Chondrocyte (in vitro differentiated cells): ENCODE measurements at regions not wholly inside any gene's neighbourhood (a gene's known extent, or its start where the extent isn't known, plus 50 kb on each side); places are given as distances from the start of the nearest gene placed in this dataset.

Source experiments
- DNase-seq: peaks from one replicate; pipeline ENCODE4 v3.0.0; 2021; ENCODE audit warnings: mixed read lengths, low spot score
- H3K27ac Mint-ChIP-seq: one replicate; pipeline ENCODE4 v1.8.0; 2021; ENCODE audit warnings: mild to moderate bottlenecking, moderate library complexity, mixed read lengths; ENCODE audit not compliant: unreplicated experiment
- H3K27me3 Mint-ChIP-seq: 2 replicates; pipeline ENCODE4 v1.8.0; 2021; ENCODE audit warnings: low read depth, mixed read lengths
- H3K36me3 Mint-ChIP-seq: 2 replicates; pipeline ENCODE4 v1.8.0; 2021; ENCODE audit warnings: low read depth, mixed read lengths
- H3K4me1 Mint-ChIP-seq: 2 replicates; pipeline ENCODE4 v1.8.0; 2021; ENCODE audit warnings: low read depth, mild to moderate bottlenecking, mixed read lengths
- H3K4me3 Mint-ChIP-seq: one replicate; pipeline ENCODE4 v1.8.0; 2021; ENCODE audit warnings: mild to moderate bottlenecking, moderate library complexity, mixed read lengths; ENCODE audit not compliant: unreplicated experiment
- H3K9me3 Mint-ChIP-seq: 2 replicates; pipeline ENCODE4 v1.8.0; 2021; ENCODE audit warnings: low read depth, mixed read lengths
- CTCF ChIP-seq: fragments of 200-600 bp; sonication (generic); IDR thresholded peaks from 2 replicates; pipeline ENCODE4 v1.5.0; 2021; ENCODE audit warnings: antibody characterized with exemption, mild to moderate bottlenecking, moderate library complexity

- H3K27ac Mint-ChIP-seq, result no peak overlapping the region
- TF ChIP-seq CTCF, result no peak
- H3K9me3 Mint-ChIP-seq, result peaks cover 3% of the 10 kb centered on the region
- no peak for DNase-seq
- H3K36me3 Mint-ChIP-seq, result no peaks in the 10 kb centered on the region
- no peak overlapping the region for H3K4me3 Mint-ChIP-seq
- H3K4me1 Mint-ChIP-seq, result peaks cover 8% of the 10 kb centered on the region
- H3K27me3 Mint-ChIP-seq, result no peaks in the 10 kb centered on the region
Measured at GRCh38 chrX:69031971-69032391, 133.3 kb downstream of the PJA1 start.

- Mint-ChIP-seq H3K27me3 (no peaks in the 10 kb centered on the region), H3K4me3 (no peak overlapping the region), H3K9me3 (peaks cover 5% of the 10 kb centered on the region), H3K4me1 (peaks cover 11% of the 10 kb centered on the region), H3K27ac (no peak overlapping the region), H3K36me3 (no peaks in the 10 kb centered on the region)
- TF ChIP-seq CTCF, result peak; percentile 40
- no peak for DNase-seq
Measured at GRCh38 chrX:69031181-69031580, 134.1 kb downstream of the PJA1 start.

- H3K9me3 Mint-ChIP-seq, result peaks cover 12% of the 10 kb centered on the region
- peaks cover 20% of the 10 kb centered on the region for H3K4me1 Mint-ChIP-seq
- no peak overlapping the region for H3K4me3 Mint-ChIP-seq
- H3K36me3 Mint-ChIP-seq, result no peaks in the 10 kb centered on the region
- H3K27me3 Mint-ChIP-seq, result no peaks in the 10 kb centered on the region
- TF ChIP-seq CTCF, result no peak
- DNase-seq, result no peak
- H3K27ac Mint-ChIP-seq, result no peak overlapping the region
Measured at GRCh38 chrX:69029771-69030170, 135.5 kb downstream of the PJA1 start.

GRCh38 chrX:69028761-69029120 is 136.5 kb downstream of the PJA1 start:
- TF ChIP-seq CTCF, result no peak
- Mint-ChIP-seq H3K27me3 (no peaks in the 10 kb centered on the region), H3K4me1 (peaks cover 25% of the 10 kb centered on the region), H3K27ac (no peak overlapping the region), H3K36me3 (no peaks in the 10 kb centered on the region), H3K4me3 (no peak overlapping the region), H3K9me3 (peaks cover 12% of the 10 kb centered on the region)
- DNase-seq, result no peak

- no peaks in the 10 kb centered on the region for H3K27me3 Mint-ChIP-seq
- H3K36me3 Mint-ChIP-seq, result no peaks in the 10 kb centered on the region
- DNase-seq, result no peak
- peak overlapping the region; percentile 67 for H3K27ac Mint-ChIP-seq
- peaks cover 12% of the 10 kb centered on the region for H3K9me3 Mint-ChIP-seq
- H3K4me1 Mint-ChIP-seq, result peaks cover 25% of the 10 kb centered on the region
- H3K4me3 Mint-ChIP-seq, result no peak overlapping the region
- no peak for TF ChIP-seq CTCF
Measured at GRCh38 chrX:69028006-69028760, 137.1 kb downstream of the PJA1 start.
